PC-9 (cell line): ENCODE measurements at regions not wholly inside any gene's neighbourhood (a gene's known extent, or its start where the extent isn't known, plus 50 kb on each side); places are given as distances from the start of the nearest gene placed in this dataset.

ENCODE experiments used
- BruUV-seq: library from RNA; stranded (reverse); fragments of 400-500 nt; replicated peaks from 2 replicates; lab custom pipeline; 2021; lab: Mats Ljungman, UMichigan
- CTCF ChIA-PET: fragments of 300-600 bp; sonication (Branson Sonifier 250); formaldehyde crosslinking; loops from one replicate; lab custom pipeline; 2022; ENCODE audit warnings: antibody characterized with exemption; lab: Charles Lee
- POLR2A ChIA-PET: fragments of 300-600 bp; sonication (Branson Sonifier 250); formaldehyde crosslinking; loops from one replicate; lab custom pipeline; 2022; ENCODE audit warnings: antibody characterized with exemption; ENCODE audit not compliant: unreplicated experiment; lab: Charles Lee
- DNase-seq, 2 experiments: peaks; one replicate each; pipeline versions ENCODE4 v3.0.0 to v3.0.0-alpha.2; 2015 to 2022; ENCODE audit warnings: mixed read lengths in 1 of 2
- H2AFZ ChIP-seq: fragments of 200-600 bp; sonication (generic); 2 replicates; pipeline ENCODE4 v1.8.1; 2017; ENCODE audit warnings: antibody characterized with exemption
- H3F3A ChIP-seq: fragments of 200-600 bp; sonication (generic); 2 replicates; pipeline ENCODE4 v1.8.1; 2017; ENCODE audit warnings: antibody characterized with exemption, mild to moderate bottlenecking, low read depth; ENCODE audit not compliant: insufficient read depth
- H3K27ac ChIP-seq: fragments of 200-600 bp; sonication (generic); 2 replicates; pipeline ENCODE4 v1.6.1; 2016; ENCODE audit warnings: mixed run types
- H3K27me3 ChIP-seq: fragments of 200-600 bp; sonication (generic); 2 replicates; pipeline ENCODE4 v1.6.1; 2016; ENCODE audit warnings: low read depth, mixed run types; ENCODE audit not compliant: insufficient read depth
- H3K36me3 ChIP-seq: fragments of 200-600 bp; sonication (generic); 2 replicates; pipeline ENCODE4 v1.6.1; 2016; ENCODE audit warnings: low read depth, mixed run types
- H3K4me1 ChIP-seq: fragments of 200-600 bp; sonication (generic); replicated peaks from 2 replicates; pipeline ENCODE4 v1.6.1; 2016; ENCODE audit warnings: mixed run types; ENCODE audit not compliant: insufficient read depth
- H3K4me2 ChIP-seq: fragments of 200-600 bp; sonication (generic); 2 replicates; pipeline ENCODE4 v1.6.1; 2017; ENCODE audit warnings: mixed run types
- H3K4me3 ChIP-seq: fragments of 200-600 bp; sonication (generic); 2 replicates; pipeline ENCODE4 v1.6.1; 2016; ENCODE audit warnings: mixed run types
- H3K79me2 ChIP-seq: fragments of 200-600 bp; sonication (generic); 2 replicates; pipeline ENCODE4 v1.6.1; 2017; ENCODE audit warnings: low read depth, mixed run types
- H3K9me2 ChIP-seq: fragments of 200-600 bp; sonication (generic); 2 replicates; pipeline ENCODE4 v1.8.1; 2017; ENCODE audit warnings: mild to moderate bottlenecking; ENCODE audit not compliant: insufficient read depth
- H3K9me3 ChIP-seq: fragments of 200-600 bp; sonication (generic); 2 replicates; pipeline ENCODE4 v1.8.1; 2016; ENCODE audit warnings: low read depth; ENCODE audit not compliant: insufficient read depth
- H4K20me1 ChIP-seq: fragments of 200-600 bp; sonication (generic); 2 replicates; pipeline ENCODE4 v1.8.1; 2017; ENCODE audit not compliant: insufficient read depth
- EZH2 ChIP-seq: fragments of 200-600 bp; sonication (generic); IDR thresholded peaks from 2 replicates; pipeline ENCODE4 v1.8.0; 2017; ENCODE audit warnings: antibody characterized with exemption, low read depth
- intact Hi-C: fragments of 100-400 bp; cut with micrococcal nuclease; formaldehyde crosslinking; loops from one replicate; pipeline ENCODE4 v1.10.0; 2022; ENCODE audit not compliant: unreplicated experiment
- TF ChIP-seq, protein P1 (sequence below): fragments of 200-600 bp; sonication (generic); conservative IDR thresholded peaks from 2 replicates; pipeline ENCODE4 v1.6.1; 2017; ENCODE audit warnings: mixed run types, antibody characterized with exemption, mild to moderate bottlenecking, moderate library complexity

GRCh38 chr12:107372229-107372658 lies 278.9 kb upstream of the CRY1 start:
- TF ChIP-seq, protein P1, sequence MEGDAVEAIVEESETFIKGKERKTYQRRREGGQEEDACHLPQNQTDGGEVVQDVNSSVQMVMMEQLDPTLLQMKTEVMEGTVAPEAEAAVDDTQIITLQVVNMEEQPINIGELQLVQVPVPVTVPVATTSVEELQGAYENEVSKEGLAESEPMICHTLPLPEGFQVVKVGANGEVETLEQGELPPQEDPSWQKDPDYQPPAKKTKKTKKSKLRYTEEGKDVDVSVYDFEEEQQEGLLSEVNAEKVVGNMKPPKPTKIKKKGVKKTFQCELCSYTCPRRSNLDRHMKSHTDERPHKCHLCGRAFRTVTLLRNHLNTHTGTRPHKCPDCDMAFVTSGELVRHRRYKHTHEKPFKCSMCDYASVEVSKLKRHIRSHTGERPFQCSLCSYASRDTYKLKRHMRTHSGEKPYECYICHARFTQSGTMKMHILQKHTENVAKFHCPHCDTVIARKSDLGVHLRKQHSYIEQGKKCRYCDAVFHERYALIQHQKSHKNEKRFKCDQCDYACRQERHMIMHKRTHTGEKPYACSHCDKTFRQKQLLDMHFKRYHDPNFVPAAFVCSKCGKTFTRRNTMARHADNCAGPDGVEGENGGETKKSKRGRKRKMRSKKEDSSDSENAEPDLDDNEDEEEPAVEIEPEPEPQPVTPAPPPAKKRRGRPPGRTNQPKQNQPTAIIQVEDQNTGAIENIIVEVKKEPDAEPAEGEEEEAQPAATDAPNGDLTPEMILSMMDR = no peak
- TF ChIP-seq EZH2 = no peak

GRCh38 chr12:107373238-107373809 lies 280.0 kb upstream of the CRY1 start:
- peaks cover 3% of the 10 kb centered on the region; the same call in 1 of the 2 replicates for H3F3A ChIP-seq
- no peaks in the 10 kb centered on the region for H4K20me1 ChIP-seq
- peaks cover 5% of the 10 kb centered on the region for H3K4me1 ChIP-seq
- POLR2A ChIA-PET = no interaction called here
- no TSS peak for BruUV-seq
- TF ChIP-seq, protein P1 = no peak
- no peak for TF ChIP-seq EZH2
- H3K79me2 ChIP-seq = peaks cover 34% of the 10 kb centered on the region
- H3K36me3 ChIP-seq = no peaks in the 10 kb centered on the region
- no peak overlapping the region for H2AFZ ChIP-seq
- no peaks in the 10 kb centered on the region for H3K9me3 ChIP-seq
- H3K4me3 ChIP-seq = no peak overlapping the region
- no peak overlapping the region for H3K27ac ChIP-seq
- no peaks in the 10 kb centered on the region for H3K27me3 ChIP-seq
- DNase-seq = no peak
- no peaks in the 10 kb centered on the region for H3K9me2 ChIP-seq
- H3K4me2 ChIP-seq = no peak overlapping the region
- intact Hi-C loops = no loop called here
- CTCF ChIA-PET = no interaction called here

More at GRCh38 chr12:107372229-107372658, 278.9 kb upstream of the CRY1 start:
- DNase-seq = no peak
- no peaks in the 10 kb centered on the region for H3K36me3 ChIP-seq
- no peak overlapping the region for H3K27ac ChIP-seq
- ChIA-PET POLR2A (no interaction called here), CTCF (no interaction called here)
- intact Hi-C loops = no loop called here
- no peak overlapping the region for H3K4me2 ChIP-seq
- no peak overlapping the region for H2AFZ ChIP-seq
- no TSS peak for BruUV-seq
- no peaks in the 10 kb centered on the region for H4K20me1 ChIP-seq
- no peaks in the 10 kb centered on the region for H3K4me1 ChIP-seq
- H3K27me3 ChIP-seq = no peaks in the 10 kb centered on the region
- no peaks in the 10 kb centered on the region for H3K9me3 ChIP-seq
- peaks cover 23% of the 10 kb centered on the region for H3K79me2 ChIP-seq
- H3F3A ChIP-seq = no peaks in the 10 kb centered on the region; the same call in 1 of the 2 replicates
- H3K9me2 ChIP-seq = no peaks in the 10 kb centered on the region
- H3K4me3 ChIP-seq = no peak overlapping the region

DNA sequence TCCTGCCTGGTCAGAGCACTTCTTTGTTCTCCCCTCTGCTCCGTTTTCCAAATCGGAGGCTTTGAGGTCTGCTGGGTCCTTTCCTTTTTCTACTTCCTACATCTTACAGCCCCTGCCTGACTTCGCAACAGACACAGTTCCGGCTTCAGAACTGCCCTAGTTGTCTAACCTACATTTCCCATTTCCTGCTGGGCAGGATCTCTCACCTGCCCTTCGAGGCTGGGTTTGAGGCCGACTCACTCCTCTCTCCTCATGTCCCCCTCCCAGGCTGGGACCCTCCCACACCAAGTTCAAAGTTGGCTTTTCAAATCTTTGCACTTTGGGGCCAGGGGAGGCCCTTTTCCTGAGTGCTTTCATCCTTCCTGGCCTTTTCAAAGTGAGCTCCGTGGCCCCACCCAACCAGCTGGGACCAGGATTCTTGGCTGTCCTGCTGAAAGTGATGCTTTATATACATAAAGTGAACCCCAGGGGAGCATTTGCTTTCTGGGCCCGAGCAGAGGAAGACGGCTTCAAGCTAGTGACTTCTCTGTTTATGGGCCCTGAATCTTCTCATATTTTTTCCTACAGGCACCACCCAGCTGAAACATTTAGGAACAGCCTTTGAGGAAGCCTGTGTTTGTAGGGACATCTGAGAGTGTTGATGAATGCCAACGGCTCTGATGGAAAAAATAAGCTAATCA lies 281.0 kb upstream of the CRY1 start:
- CTCF ChIA-PET = no interaction called here
- H3K4me2 ChIP-seq = no peak overlapping the region
- H4K20me1 ChIP-seq = no peaks in the 10 kb centered on the region
- H3K27me3 ChIP-seq = no peaks in the 10 kb centered on the region
- no peaks in the 10 kb centered on the region for H3K36me3 ChIP-seq
- POLR2A ChIA-PET = no interaction called here
- no peaks in the 10 kb centered on the region for H3K9me3 ChIP-seq
- peaks cover 15% of the 10 kb centered on the region for H3K4me1 ChIP-seq
- H3K9me2 ChIP-seq = no peaks in the 10 kb centered on the region
- peaks cover 13% of the 10 kb centered on the region for H3F3A ChIP-seq
- DNase-seq = no peak
- no peak for TF ChIP-seq EZH2
- TF ChIP-seq, protein P1 = no peak
- no peak overlapping the region for H3K4me3 ChIP-seq
- no peak overlapping the region for H3K27ac ChIP-seq
- no peak overlapping the region for H2AFZ ChIP-seq
- H3K79me2 ChIP-seq = peaks cover 35% of the 10 kb centered on the region
- no TSS peak for BruUV-seq
- intact Hi-C loops = no loop called here
